NCI-H526 (cell line): ENCODE measurements at regions not wholly inside any gene's neighbourhood (a gene's known extent, or its start where the extent isn't known, plus 50 kb on each side); places are given as distances from the start of the nearest gene placed in this dataset.
"Not testable (repeated sequence)": the region's sequence is repeated elsewhere in the genome, so short reads cannot be mapped to it uniquely, and the experiment has no call there.

Experiments
- DNase-seq, 2 experiments: peaks; one replicate each; lab custom pipeline; 2025; lab: John Stamatoyannopoulos, UW

GRCh38 chrY:14351590-14351989 lies 172.7 kb upstream of the NLGN4Y start:
- no peak for DNase-seq

GRCh38 chrY:14356154-14356553 lies 168.2 kb upstream of the NLGN4Y start:
- DNase-seq, result no peak

GRCh38 chrY:14360748-14361500 lies 163.4 kb upstream of the NLGN4Y start:
- DNase-seq, result no peak

GRCh38 chrY:14373608-14374007 lies 150.7 kb upstream of the NLGN4Y start:
- DNase-seq, result no peak

GRCh38 chrY:14378217-14378616 lies 146.1 kb upstream of the NLGN4Y start:
- no peak for DNase-seq

- not testable (repeated sequence) for DNase-seq
Measured at GRCh38 chrY:14410549-14411030, 113.7 kb upstream of the NLGN4Y start.

- DNase-seq, result no peak
Measured at GRCh38 chrY:14411334-14411733, 113.0 kb upstream of the NLGN4Y start.

- DNase-seq, result no peak
Measured at GRCh38 chrY:14436546-14436945, 87.8 kb upstream of the NLGN4Y start.

GRCh38 chrY:14437626-14438025 lies 86.7 kb upstream of the NLGN4Y start:
- DNase-seq, result no peak

- DNase-seq, result no peak
Measured at GRCh38 chrY:14438395-14438794, 85.9 kb upstream of the NLGN4Y start.

GRCh38 chrY:14444550-14444949 lies 79.8 kb upstream of the NLGN4Y start:
- DNase-seq, result no peak

GRCh38 chrY:14468151-14468683 lies 56.1 kb upstream of the NLGN4Y start:
- no peak for DNase-seq

- no peak for DNase-seq
Measured at GRCh38 chrY:14472421-14472820, 51.9 kb upstream of the NLGN4Y start.

GRCh38 chrY:14473320-14473719 lies 51.0 kb upstream of the NLGN4Y start:
- no peak for DNase-seq
